PC-9 (cell line): ENCODE measurements at regions not wholly inside any gene's neighbourhood (a gene's known extent, or its start where the extent isn't known, plus 50 kb on each side); places are given as distances from the start of the nearest gene placed in this dataset.

Source experiments
- BruUV-seq: library from RNA; stranded (reverse); fragments of 400-500 nt; replicated peaks from 2 replicates; lab custom pipeline; 2021; lab: Mats Ljungman, UMichigan
- CTCF ChIA-PET: fragments of 300-600 bp; sonication (Branson Sonifier 250); formaldehyde crosslinking; loops from one replicate; lab custom pipeline; 2022; ENCODE audit warnings: antibody characterized with exemption; lab: Charles Lee
- POLR2A ChIA-PET: fragments of 300-600 bp; sonication (Branson Sonifier 250); formaldehyde crosslinking; loops from one replicate; lab custom pipeline; 2022; ENCODE audit warnings: antibody characterized with exemption; ENCODE audit not compliant: unreplicated experiment; lab: Charles Lee
- DNase-seq, 2 experiments: peaks; one replicate each; pipeline versions ENCODE4 v3.0.0 to v3.0.0-alpha.2; 2015 to 2022; ENCODE audit warnings: mixed read lengths in 1 of 2
- H2AFZ ChIP-seq: fragments of 200-600 bp; sonication (generic); 2 replicates; pipeline ENCODE4 v1.8.1; 2017; ENCODE audit warnings: antibody characterized with exemption
- H3F3A ChIP-seq: fragments of 200-600 bp; sonication (generic); 2 replicates; pipeline ENCODE4 v1.8.1; 2017; ENCODE audit warnings: antibody characterized with exemption, mild to moderate bottlenecking, low read depth; ENCODE audit not compliant: insufficient read depth
- H3K27ac ChIP-seq: fragments of 200-600 bp; sonication (generic); 2 replicates; pipeline ENCODE4 v1.6.1; 2016; ENCODE audit warnings: mixed run types
- H3K27me3 ChIP-seq: fragments of 200-600 bp; sonication (generic); 2 replicates; pipeline ENCODE4 v1.6.1; 2016; ENCODE audit warnings: low read depth, mixed run types; ENCODE audit not compliant: insufficient read depth
- H3K36me3 ChIP-seq: fragments of 200-600 bp; sonication (generic); 2 replicates; pipeline ENCODE4 v1.6.1; 2016; ENCODE audit warnings: low read depth, mixed run types
- H3K4me1 ChIP-seq: fragments of 200-600 bp; sonication (generic); replicated peaks from 2 replicates; pipeline ENCODE4 v1.6.1; 2016; ENCODE audit warnings: mixed run types; ENCODE audit not compliant: insufficient read depth
- H3K4me2 ChIP-seq: fragments of 200-600 bp; sonication (generic); 2 replicates; pipeline ENCODE4 v1.6.1; 2017; ENCODE audit warnings: mixed run types
- H3K4me3 ChIP-seq: fragments of 200-600 bp; sonication (generic); 2 replicates; pipeline ENCODE4 v1.6.1; 2016; ENCODE audit warnings: mixed run types
- H3K79me2 ChIP-seq: fragments of 200-600 bp; sonication (generic); 2 replicates; pipeline ENCODE4 v1.6.1; 2017; ENCODE audit warnings: low read depth, mixed run types
- H3K9me2 ChIP-seq: fragments of 200-600 bp; sonication (generic); 2 replicates; pipeline ENCODE4 v1.8.1; 2017; ENCODE audit warnings: mild to moderate bottlenecking; ENCODE audit not compliant: insufficient read depth
- H3K9me3 ChIP-seq: fragments of 200-600 bp; sonication (generic); 2 replicates; pipeline ENCODE4 v1.8.1; 2016; ENCODE audit warnings: low read depth; ENCODE audit not compliant: insufficient read depth
- H4K20me1 ChIP-seq: fragments of 200-600 bp; sonication (generic); 2 replicates; pipeline ENCODE4 v1.8.1; 2017; ENCODE audit not compliant: insufficient read depth
- CTCF ChIP-seq: fragments of 200-600 bp; sonication (generic); conservative IDR thresholded peaks from 2 replicates; pipeline ENCODE4 v1.6.1; 2017; ENCODE audit warnings: mixed run types, antibody characterized with exemption, mild to moderate bottlenecking, moderate library complexity
- EZH2 ChIP-seq: fragments of 200-600 bp; sonication (generic); IDR thresholded peaks from 2 replicates; pipeline ENCODE4 v1.8.0; 2017; ENCODE audit warnings: antibody characterized with exemption, low read depth
- intact Hi-C: fragments of 100-400 bp; cut with micrococcal nuclease; formaldehyde crosslinking; loops from one replicate; pipeline ENCODE4 v1.10.0; 2022; ENCODE audit not compliant: unreplicated experiment

DNA sequence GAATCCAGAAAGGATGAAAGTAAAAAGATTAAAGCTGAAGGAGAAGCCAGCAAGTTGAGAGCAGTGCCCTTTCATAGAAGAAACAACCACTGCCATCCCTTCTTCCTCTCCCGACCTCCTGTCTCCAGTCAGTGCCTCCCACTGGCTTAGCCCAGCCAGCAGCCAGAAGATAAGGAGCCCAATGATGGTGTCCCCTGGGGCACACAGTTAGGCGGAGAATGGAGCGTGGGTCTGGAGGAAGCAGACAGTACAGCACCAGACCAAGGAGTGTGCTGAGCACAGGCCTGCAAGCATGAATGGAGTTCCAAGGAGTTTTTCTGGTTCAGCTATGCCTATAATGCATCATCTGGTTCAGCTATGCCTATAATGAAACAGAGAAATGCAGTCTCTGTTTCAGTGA is 54.3 kb upstream of the TNRC6B start:
- ChIA-PET CTCF (interaction anchor here (0.8 kb wide), 1 partner anchor 621 kb away, joined by 3 read pairs; the partner anchor contains the start of gene MIEF1), POLR2A (no interaction called here)
- peaks cover 14% of the 10 kb centered on the region for H4K20me1 ChIP-seq
- no peaks in the 10 kb centered on the region for H3K9me3 ChIP-seq
- no peaks in the 10 kb centered on the region for H3K27me3 ChIP-seq
- no peaks in the 10 kb centered on the region for H3K9me2 ChIP-seq
- no peaks in the 10 kb centered on the region for H3K36me3 ChIP-seq
- H3F3A ChIP-seq: no peaks in the 10 kb centered on the region
- no peak overlapping the region for H2AFZ ChIP-seq
- H3K4me3 ChIP-seq: no peak overlapping the region
- H3K27ac ChIP-seq: no peak overlapping the region
- DNase-seq: no peak
- intact Hi-C loops: no loop called here
- no peaks in the 10 kb centered on the region for H3K4me1 ChIP-seq
- no peak overlapping the region for H3K4me2 ChIP-seq
- no TSS peak for BruUV-seq
- no peaks in the 10 kb centered on the region for H3K79me2 ChIP-seq
- no peak for TF ChIP-seq EZH2
- TF ChIP-seq CTCF: no peak
